ENCODE measurements at regions not wholly inside any gene's neighbourhood (a gene's known extent, or its start where the extent isn't known, plus 50 kb on each side); places are given as distances from the start of the nearest gene placed in this dataset.

GRCh38 chr1:96991261-96991660, 269.7 kb downstream of the PTBP2 start:
- Histone ChIP-seq H3K36me3 (ENCODE audit: insufficient read depth, low read length) (no peaks in the 10 kb centered on the region), H3K27me3 (ENCODE audit: low read length) (no peaks in the 10 kb centered on the region), H3K9me3 (ENCODE audit: low read length) (no peaks in the 10 kb centered on the region), H3K4me1 (ENCODE audit: low read length) (no peaks in the 10 kb centered on the region), H3K9me2 (replicated peaks; ENCODE audit: insufficient read depth, low read length) (no peaks in the 10 kb centered on the region), H3K4me3 (ENCODE audit: low read length) (no peak overlapping the region), H3K9ac (ENCODE audit: low read length) (no peak overlapping the region), H3K79me2 (ENCODE audit: low read length) (no peaks in the 10 kb centered on the region), H3K4me2 (ENCODE audit: low read depth, low read length, poor library complexity, severe bottlenecking) (no peak overlapping the region), H2AFZ (ENCODE audit: low read length) (no peak overlapping the region), H3K27ac (ENCODE audit: low read length) (no peak overlapping the region), H4K20me1 (ENCODE audit: insufficient read depth, low read depth, low read length) (no peaks in the 10 kb centered on the region)
- DNase-seq = no peak

GRCh38 chr1:96992871-96993270, 271.3 kb downstream of the PTBP2 start:
- DNase-seq = no peak
- Histone ChIP-seq H2AFZ (ENCODE audit: low read length) (no peak overlapping the region), H3K27ac (ENCODE audit: low read length) (no peak overlapping the region), H3K9ac (ENCODE audit: low read length) (no peak overlapping the region), H3K9me2 (replicated peaks; ENCODE audit: insufficient read depth, low read length) (no peaks in the 10 kb centered on the region), H3K79me2 (ENCODE audit: low read length) (no peaks in the 10 kb centered on the region), H3K9me3 (ENCODE audit: low read length) (no peaks in the 10 kb centered on the region), H3K36me3 (ENCODE audit: insufficient read depth, low read length) (no peaks in the 10 kb centered on the region), H3K4me3 (ENCODE audit: low read length) (no peak overlapping the region), H4K20me1 (ENCODE audit: insufficient read depth, low read depth, low read length) (no peaks in the 10 kb centered on the region), H3K4me2 (ENCODE audit: low read depth, low read length, poor library complexity, severe bottlenecking) (no peak overlapping the region), H3K27me3 (ENCODE audit: low read length) (no peaks in the 10 kb centered on the region), H3K4me1 (ENCODE audit: low read length) (no peaks in the 10 kb centered on the region)

GRCh38 chr1:96995351-96995750, 273.8 kb downstream of the PTBP2 start:
- Histone ChIP-seq H3K4me3 (ENCODE audit: low read length) (no peak overlapping the region), H3K9me2 (replicated peaks; ENCODE audit: insufficient read depth, low read length) (no peaks in the 10 kb centered on the region), H3K27me3 (ENCODE audit: low read length) (no peaks in the 10 kb centered on the region), H3K4me2 (ENCODE audit: low read depth, low read length, poor library complexity, severe bottlenecking) (no peak overlapping the region), H3K9ac (ENCODE audit: low read length) (no peak overlapping the region), H3K27ac (ENCODE audit: low read length) (no peak overlapping the region), H3K4me1 (ENCODE audit: low read length) (no peaks in the 10 kb centered on the region), H4K20me1 (ENCODE audit: insufficient read depth, low read depth, low read length) (no peaks in the 10 kb centered on the region), H3K36me3 (ENCODE audit: insufficient read depth, low read length) (no peaks in the 10 kb centered on the region), H2AFZ (ENCODE audit: low read length) (no peak overlapping the region), H3K9me3 (ENCODE audit: low read length) (no peaks in the 10 kb centered on the region), H3K79me2 (ENCODE audit: low read length) (no peaks in the 10 kb centered on the region)
- no peak for DNase-seq

- no peaks in the 10 kb centered on the region for H3K9me3 ChIP-seq (ENCODE audit: low read length)
- no peaks in the 10 kb centered on the region for H3K27me3 ChIP-seq (ENCODE audit: low read length)
- no peaks in the 10 kb centered on the region for H4K20me1 ChIP-seq (ENCODE audit: insufficient read depth, low read depth, low read length)
- H3K4me2 ChIP-seq (ENCODE audit: low read depth, low read length, poor library complexity, severe bottlenecking) = no peak overlapping the region
- H3K9ac ChIP-seq (ENCODE audit: low read length) = no peak overlapping the region
- no peak overlapping the region for H3K4me3 ChIP-seq (ENCODE audit: low read length)
- H3K4me1 ChIP-seq (ENCODE audit: low read length) = no peaks in the 10 kb centered on the region
- no peaks in the 10 kb centered on the region for H3K36me3 ChIP-seq (ENCODE audit: insufficient read depth, low read length)
- DNase-seq = no peak
- H3K9me2 ChIP-seq (replicated peaks; ENCODE audit: insufficient read depth, low read length) = no peaks in the 10 kb centered on the region
- H2AFZ ChIP-seq (ENCODE audit: low read length) = no peak overlapping the region
- no peak overlapping the region for H3K27ac ChIP-seq (ENCODE audit: low read length)
- H3K79me2 ChIP-seq (ENCODE audit: low read length) = no peaks in the 10 kb centered on the region
Measured at GRCh38 chr1:96996001-96996400, 274.4 kb downstream of the PTBP2 start.

GRCh38 chr1:96997717-96998116, 276.1 kb downstream of the PTBP2 start:
- H3K9me3 ChIP-seq (ENCODE audit: low read length) = no peaks in the 10 kb centered on the region
- DNase-seq = no peak
- H2AFZ ChIP-seq (ENCODE audit: low read length) = no peak overlapping the region
- no peak overlapping the region for H3K9ac ChIP-seq (ENCODE audit: low read length)
- H3K4me1 ChIP-seq (ENCODE audit: low read length) = no peaks in the 10 kb centered on the region
- no peaks in the 10 kb centered on the region for H3K36me3 ChIP-seq (ENCODE audit: insufficient read depth, low read length)
- H4K20me1 ChIP-seq (ENCODE audit: insufficient read depth, low read depth, low read length) = no peaks in the 10 kb centered on the region
- H3K79me2 ChIP-seq (ENCODE audit: low read length) = no peaks in the 10 kb centered on the region
- H3K27me3 ChIP-seq (ENCODE audit: low read length) = no peaks in the 10 kb centered on the region
- no peaks in the 10 kb centered on the region for H3K9me2 ChIP-seq (replicated peaks; ENCODE audit: insufficient read depth, low read length)
- H3K27ac ChIP-seq (ENCODE audit: low read length) = no peak overlapping the region
- no peak overlapping the region for H3K4me2 ChIP-seq (ENCODE audit: low read depth, low read length, poor library complexity, severe bottlenecking)
- no peak overlapping the region for H3K4me3 ChIP-seq (ENCODE audit: low read length)

GRCh38 chr1:96998466-96998865, 276.9 kb downstream of the PTBP2 start:
- H3K4me1 ChIP-seq (ENCODE audit: low read length) = no peaks in the 10 kb centered on the region
- no peak overlapping the region for H3K27ac ChIP-seq (ENCODE audit: low read length)
- no peaks in the 10 kb centered on the region for H3K36me3 ChIP-seq (ENCODE audit: insufficient read depth, low read length)
- no peak overlapping the region for H3K4me2 ChIP-seq (ENCODE audit: low read depth, low read length, poor library complexity, severe bottlenecking)
- H3K9me2 ChIP-seq (replicated peaks; ENCODE audit: insufficient read depth, low read length) = no peaks in the 10 kb centered on the region
- H3K9ac ChIP-seq (ENCODE audit: low read length) = no peak overlapping the region
- no peak overlapping the region for H3K4me3 ChIP-seq (ENCODE audit: low read length)
- no peaks in the 10 kb centered on the region for H3K79me2 ChIP-seq (ENCODE audit: low read length)
- no peak for DNase-seq
- no peaks in the 10 kb centered on the region for H3K27me3 ChIP-seq (ENCODE audit: low read length)
- no peaks in the 10 kb centered on the region for H3K9me3 ChIP-seq (ENCODE audit: low read length)
- no peaks in the 10 kb centered on the region for H4K20me1 ChIP-seq (ENCODE audit: insufficient read depth, low read depth, low read length)
- no peak overlapping the region for H2AFZ ChIP-seq (ENCODE audit: low read length)

- Histone ChIP-seq H2AFZ (ENCODE audit: low read length) (no peak overlapping the region), H3K4me1 (ENCODE audit: low read length) (no peaks in the 10 kb centered on the region), H3K9me2 (replicated peaks; ENCODE audit: insufficient read depth, low read length) (no peaks in the 10 kb centered on the region), H3K9ac (ENCODE audit: low read length) (no peak overlapping the region), H3K27me3 (ENCODE audit: low read length) (no peaks in the 10 kb centered on the region), H4K20me1 (ENCODE audit: insufficient read depth, low read depth, low read length) (no peaks in the 10 kb centered on the region), H3K9me3 (ENCODE audit: low read length) (no peaks in the 10 kb centered on the region), H3K4me3 (ENCODE audit: low read length) (no peak overlapping the region), H3K79me2 (ENCODE audit: low read length) (no peaks in the 10 kb centered on the region), H3K36me3 (ENCODE audit: insufficient read depth, low read length) (no peaks in the 10 kb centered on the region), H3K4me2 (ENCODE audit: low read depth, low read length, poor library complexity, severe bottlenecking) (no peak overlapping the region), H3K27ac (ENCODE audit: low read length) (no peak overlapping the region)
- DNase-seq = no peak
Measured at GRCh38 chr1:96999191-96999590, 277.6 kb downstream of the PTBP2 start.

- no peak for DNase-seq
- H3K79me2 ChIP-seq (ENCODE audit: low read length) = no peaks in the 10 kb centered on the region
- H3K4me1 ChIP-seq (ENCODE audit: low read length) = no peaks in the 10 kb centered on the region
- no peaks in the 10 kb centered on the region for H3K27me3 ChIP-seq (ENCODE audit: low read length)
- no peaks in the 10 kb centered on the region for H3K36me3 ChIP-seq (ENCODE audit: insufficient read depth, low read length)
- no peak overlapping the region for H3K27ac ChIP-seq (ENCODE audit: low read length)
- no peaks in the 10 kb centered on the region for H3K9me2 ChIP-seq (replicated peaks; ENCODE audit: insufficient read depth, low read length)
- H3K9me3 ChIP-seq (ENCODE audit: low read length) = no peaks in the 10 kb centered on the region
- H4K20me1 ChIP-seq (ENCODE audit: insufficient read depth, low read depth, low read length) = no peaks in the 10 kb centered on the region
- H3K9ac ChIP-seq (ENCODE audit: low read length) = no peak overlapping the region
- no peak overlapping the region for H3K4me2 ChIP-seq (ENCODE audit: low read depth, low read length, poor library complexity, severe bottlenecking)
- no peak overlapping the region for H2AFZ ChIP-seq (ENCODE audit: low read length)
- H3K4me3 ChIP-seq (ENCODE audit: low read length) = no peak overlapping the region
Measured at GRCh38 chr1:97004054-97004453, 282.5 kb downstream of the PTBP2 start.

GRCh38 chr1:97004743-97005142, 283.2 kb downstream of the PTBP2 start:
- H2AFZ ChIP-seq (ENCODE audit: low read length) = no peak overlapping the region
- no peak for DNase-seq
- H3K4me1 ChIP-seq (ENCODE audit: low read length) = no peaks in the 10 kb centered on the region
- no peaks in the 10 kb centered on the region for H4K20me1 ChIP-seq (ENCODE audit: insufficient read depth, low read depth, low read length)
- no peaks in the 10 kb centered on the region for H3K9me3 ChIP-seq (ENCODE audit: low read length)
- no peak overlapping the region for H3K4me3 ChIP-seq (ENCODE audit: low read length)
- H3K79me2 ChIP-seq (ENCODE audit: low read length) = no peaks in the 10 kb centered on the region
- no peaks in the 10 kb centered on the region for H3K27me3 ChIP-seq (ENCODE audit: low read length)
- no peak overlapping the region for H3K9ac ChIP-seq (ENCODE audit: low read length)
- H3K9me2 ChIP-seq (replicated peaks; ENCODE audit: insufficient read depth, low read length) = no peaks in the 10 kb centered on the region
- no peak overlapping the region for H3K4me2 ChIP-seq (ENCODE audit: low read depth, low read length, poor library complexity, severe bottlenecking)
- H3K36me3 ChIP-seq (ENCODE audit: insufficient read depth, low read length) = no peaks in the 10 kb centered on the region
- H3K27ac ChIP-seq (ENCODE audit: low read length) = no peak overlapping the region

Measured in Karpas-422 (cell line).